ENCODE measurements at regions not wholly inside any gene's neighbourhood (a gene's known extent, or its start where the extent isn't known, plus 50 kb on each side); places are given as distances from the start of the nearest gene placed in this dataset.

- DNase-seq: no peak
These were observed 62.1 kb downstream of the CTAGE1 start for GRCh38 chr18:22355598-22355997.

- DNase-seq: no peak
These were observed 62.6 kb downstream of the CTAGE1 start for GRCh38 chr18:22355069-22355468.

- DNase-seq: no peak
These were observed 67.7 kb downstream of the CTAGE1 start for GRCh38 chr18:22349966-22350365.

- no peak for DNase-seq
These were observed 68.3 kb downstream of the CTAGE1 start for GRCh38 chr18:22349317-22349898.

GRCh38 chr18:22348521-22349316, 69.0 kb downstream of the CTAGE1 start:
- DNase-seq: peak in 1 of 2 experiments; percentile 36

GRCh38 chr18:22347606-22348511, 69.9 kb downstream of the CTAGE1 start:
- DNase-seq: peak in 1 of 2 experiments; percentile 33

GRCh38 chr18:22346953-22347605, 70.6 kb downstream of the CTAGE1 start:
- DNase-seq: no peak

GRCh38 chr18:22346401-22346952, 71.2 kb downstream of the CTAGE1 start:
- no peak for DNase-seq

GRCh38 chr18:22345718-22346117, 72.0 kb downstream of the CTAGE1 start:
- no peak for DNase-seq

GRCh38 chr18:22344908-22345670, 72.6 kb downstream of the CTAGE1 start:
- DNase-seq: no peak

GRCh38 chr18:22344445-22344844, 73.3 kb downstream of the CTAGE1 start:
- DNase-seq: no peak

GRCh38 chr18:22343613-22344012, 74.1 kb downstream of the CTAGE1 start:
- no peak for DNase-seq

- DNase-seq: peak in 1 of 2 experiments; percentile 45
These were observed 75.1 kb downstream of the CTAGE1 start for GRCh38 chr18:22342625-22343024.

- no peak for DNase-seq
These were observed 77.4 kb downstream of the CTAGE1 start for GRCh38 chr18:22340331-22340730.

GRCh38 chr18:22339913-22340312, 77.8 kb downstream of the CTAGE1 start:
- DNase-seq: no peak

GRCh38 chr18:22337833-22338232, 79.9 kb downstream of the CTAGE1 start:
- no peak for DNase-seq

GRCh38 chr18:22337306-22337705, 80.4 kb downstream of the CTAGE1 start:
- DNase-seq: no peak

GRCh38 chr18:22336406-22336805, 81.3 kb downstream of the CTAGE1 start:
- DNase-seq: no peak

GRCh38 chr18:22335731-22336198, 82.0 kb downstream of the CTAGE1 start:
- DNase-seq: no peak

GRCh38 chr18:22334567-22334966, 83.1 kb downstream of the CTAGE1 start:
- DNase-seq: no peak

- no peak for DNase-seq
These were observed 85.1 kb downstream of the CTAGE1 start for GRCh38 chr18:22332590-22332989.

- DNase-seq: no peak
These were observed 87.2 kb downstream of the CTAGE1 start for GRCh38 chr18:22330508-22330907.

Measured in activated T-cell treated with anti-CD3 and anti-CD28 coated beads, Interleukin-2, amount 50 U/mL, for 48 hours (primary cell).